HG03196 (cell line): ENCODE measurements at regions not wholly inside any gene's neighbourhood (a gene's known extent, or its start where the extent isn't known, plus 50 kb on each side); places are given as distances from the start of the nearest gene placed in this dataset.
"Not testable (repeated sequence)": the region's sequence is repeated elsewhere in the genome, so short reads cannot be mapped to it uniquely, and the experiment has no call there.

Experiments used
- ATAC-seq: cut with Tn5 transposase; IDR thresholded peaks from one replicate; pipeline ENCODE4 v1.9.1; 2021; ENCODE audit not compliant: unreplicated experiment

GRCh38 chr7:128561116-128561722, 84.7 kb downstream of the METTL2B start:
- ATAC-seq, result peak; percentile 61

GRCh38 chr7:128562795-128563194, 86.2 kb downstream of the METTL2B start:
- not testable (repeated sequence) for ATAC-seq

- ATAC-seq, result not testable (repeated sequence)
These were observed 87.7 kb downstream of the METTL2B start for GRCh38 chr7:128564123-128564700.

GRCh38 chr7:128564932-128565864, 88.7 kb downstream of the METTL2B start:
- ATAC-seq, result not testable (repeated sequence)

- ATAC-seq, result not testable (repeated sequence)
These were observed 96.8 kb upstream of the GARIN1A start for GRCh38 chr7:128575277-128575676.

GRCh38 chr7:128576953-128577352, 95.1 kb upstream of the GARIN1A start:
- not testable (repeated sequence) for ATAC-seq

GRCh38 chr7:128579843-128580242, 92.2 kb upstream of the GARIN1A start:
- not testable (repeated sequence) for ATAC-seq

GRCh38 chr7:128581100-128581499, 91.0 kb upstream of the GARIN1A start:
- ATAC-seq, result not testable (repeated sequence)

GRCh38 chr7:128581825-128582561, 90.1 kb upstream of the GARIN1A start:
- ATAC-seq, result not testable (repeated sequence)

- not testable (repeated sequence) for ATAC-seq
These were observed 85.4 kb upstream of the GARIN1A start for GRCh38 chr7:128586715-128587114.

GRCh38 chr7:128591705-128592104, 80.4 kb upstream of the GARIN1A start:
- ATAC-seq, result no peak

GRCh38 chr7:128592209-128592608, 79.9 kb upstream of the GARIN1A start:
- not testable (repeated sequence) for ATAC-seq

- ATAC-seq, result not testable (repeated sequence)
These were observed 78.0 kb upstream of the GARIN1A start for GRCh38 chr7:128594061-128594460.

- ATAC-seq, result not testable (repeated sequence)
These were observed 75.6 kb upstream of the GARIN1A start for GRCh38 chr7:128596336-128597128.

GRCh38 chr7:128598946-128599345, 73.1 kb upstream of the GARIN1A start:
- ATAC-seq, result not testable (repeated sequence)

GRCh38 chr7:128608678-128609421, 63.2 kb upstream of the GARIN1A start:
- ATAC-seq, result peak; percentile 75

GRCh38 chr7:128613366-128613765, 58.7 kb upstream of the GARIN1A start:
- not testable (repeated sequence) for ATAC-seq

GRCh38 chr7:128614812-128615211, 57.3 kb upstream of the GARIN1A start:
- not testable (repeated sequence) for ATAC-seq

- not testable (repeated sequence) for ATAC-seq
These were observed 55.3 kb upstream of the GARIN1A start for GRCh38 chr7:128616799-128617198.
